ENCODE measurements at regions not wholly inside any gene's neighbourhood (a gene's known extent, or its start where the extent isn't known, plus 50 kb on each side); places are given as distances from the start of the nearest gene placed in this dataset.

DNA sequence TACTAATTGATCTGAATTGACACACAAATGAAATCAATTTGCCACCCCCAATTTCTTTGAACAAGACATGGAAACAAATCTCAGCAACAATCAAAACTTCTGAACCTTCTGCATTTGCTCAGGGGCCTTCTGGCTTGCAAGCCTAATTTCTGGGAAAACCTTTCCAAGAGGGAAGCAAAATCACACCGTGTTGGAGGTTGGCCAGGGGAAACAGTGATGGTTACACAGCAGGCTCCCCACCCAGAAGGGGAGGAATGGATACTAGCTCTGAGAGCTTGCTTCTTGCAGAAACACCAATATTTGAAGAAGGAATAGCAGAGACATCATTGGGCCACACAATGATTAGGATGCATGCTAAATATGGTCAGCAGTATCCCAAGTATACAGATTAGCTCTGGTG, 488.6 kb upstream of the TRPC7 start:
- TF ChIP-seq, protein P1, sequence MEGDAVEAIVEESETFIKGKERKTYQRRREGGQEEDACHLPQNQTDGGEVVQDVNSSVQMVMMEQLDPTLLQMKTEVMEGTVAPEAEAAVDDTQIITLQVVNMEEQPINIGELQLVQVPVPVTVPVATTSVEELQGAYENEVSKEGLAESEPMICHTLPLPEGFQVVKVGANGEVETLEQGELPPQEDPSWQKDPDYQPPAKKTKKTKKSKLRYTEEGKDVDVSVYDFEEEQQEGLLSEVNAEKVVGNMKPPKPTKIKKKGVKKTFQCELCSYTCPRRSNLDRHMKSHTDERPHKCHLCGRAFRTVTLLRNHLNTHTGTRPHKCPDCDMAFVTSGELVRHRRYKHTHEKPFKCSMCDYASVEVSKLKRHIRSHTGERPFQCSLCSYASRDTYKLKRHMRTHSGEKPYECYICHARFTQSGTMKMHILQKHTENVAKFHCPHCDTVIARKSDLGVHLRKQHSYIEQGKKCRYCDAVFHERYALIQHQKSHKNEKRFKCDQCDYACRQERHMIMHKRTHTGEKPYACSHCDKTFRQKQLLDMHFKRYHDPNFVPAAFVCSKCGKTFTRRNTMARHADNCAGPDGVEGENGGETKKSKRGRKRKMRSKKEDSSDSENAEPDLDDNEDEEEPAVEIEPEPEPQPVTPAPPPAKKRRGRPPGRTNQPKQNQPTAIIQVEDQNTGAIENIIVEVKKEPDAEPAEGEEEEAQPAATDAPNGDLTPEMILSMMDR (IDR thresholded peaks at IDR 0.05; ENCODE audit: low read length) = no peak
- TF ChIP-seq EZH2phosphoT487 (IDR thresholded peaks at IDR 0.05; ENCODE audit: low read length) = no peak
